ENCODE measurements at regions not wholly inside any gene's neighbourhood (a gene's known extent, or its start where the extent isn't known, plus 50 kb on each side); places are given as distances from the start of the nearest gene placed in this dataset.

DNA sequence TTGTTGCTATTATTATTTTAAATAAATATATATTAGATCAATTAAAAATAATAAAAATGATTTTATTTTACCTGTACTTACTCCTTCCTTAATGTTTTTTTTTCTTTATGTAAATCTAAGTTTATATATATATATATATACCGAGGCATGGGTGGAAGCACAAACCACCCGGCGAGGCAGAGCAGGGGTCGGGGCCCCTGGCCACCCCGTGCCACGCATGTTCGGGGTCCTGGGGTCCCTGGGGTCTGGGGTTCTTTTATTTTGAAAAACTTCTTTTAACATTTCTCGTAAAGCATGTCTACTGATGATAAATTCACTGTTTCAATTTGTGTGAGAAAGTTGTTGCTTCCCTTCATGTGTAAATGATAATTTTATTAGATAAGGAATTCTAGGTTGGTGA lies 976.1 kb downstream of the REEP3 start (continued):
- TF ChIP-seq, protein P1, sequence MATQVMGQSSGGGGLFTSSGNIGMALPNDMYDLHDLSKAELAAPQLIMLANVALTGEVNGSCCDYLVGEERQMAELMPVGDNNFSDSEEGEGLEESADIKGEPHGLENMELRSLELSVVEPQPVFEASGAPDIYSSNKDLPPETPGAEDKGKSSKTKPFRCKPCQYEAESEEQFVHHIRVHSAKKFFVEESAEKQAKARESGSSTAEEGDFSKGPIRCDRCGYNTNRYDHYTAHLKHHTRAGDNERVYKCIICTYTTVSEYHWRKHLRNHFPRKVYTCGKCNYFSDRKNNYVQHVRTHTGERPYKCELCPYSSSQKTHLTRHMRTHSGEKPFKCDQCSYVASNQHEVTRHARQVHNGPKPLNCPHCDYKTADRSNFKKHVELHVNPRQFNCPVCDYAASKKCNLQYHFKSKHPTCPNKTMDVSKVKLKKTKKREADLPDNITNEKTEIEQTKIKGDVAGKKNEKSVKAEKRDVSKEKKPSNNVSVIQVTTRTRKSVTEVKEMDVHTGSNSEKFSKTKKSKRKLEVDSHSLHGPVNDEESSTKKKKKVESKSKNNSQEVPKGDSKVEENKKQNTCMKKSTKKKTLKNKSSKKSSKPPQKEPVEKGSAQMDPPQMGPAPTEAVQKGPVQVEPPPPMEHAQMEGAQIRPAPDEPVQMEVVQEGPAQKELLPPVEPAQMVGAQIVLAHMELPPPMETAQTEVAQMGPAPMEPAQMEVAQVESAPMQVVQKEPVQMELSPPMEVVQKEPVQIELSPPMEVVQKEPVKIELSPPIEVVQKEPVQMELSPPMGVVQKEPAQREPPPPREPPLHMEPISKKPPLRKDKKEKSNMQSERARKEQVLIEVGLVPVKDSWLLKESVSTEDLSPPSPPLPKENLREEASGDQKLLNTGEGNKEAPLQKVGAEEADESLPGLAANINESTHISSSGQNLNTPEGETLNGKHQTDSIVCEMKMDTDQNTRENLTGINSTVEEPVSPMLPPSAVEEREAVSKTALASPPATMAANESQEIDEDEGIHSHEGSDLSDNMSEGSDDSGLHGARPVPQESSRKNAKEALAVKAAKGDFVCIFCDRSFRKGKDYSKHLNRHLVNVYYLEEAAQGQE (IDR thresholded peaks at IDR 0.05; ENCODE audit: borderline replicate concordance in 1 of 2, low read depth in 1 of 2, low read length in 2 of 2): no peak
- no peak for TF ChIP-seq SAFB2 (CRISPR knock-in tag; IDR thresholded peaks at IDR 0.05; ENCODE audit: borderline replicate concordance, low read depth)
- TF ChIP-seq GPN1 (CRISPR knock-in tag; IDR thresholded peaks at IDR 0.05; ENCODE audit: borderline replicate concordance): no peak
- TF ChIP-seq ZNF337 (CRISPR knock-in tag; IDR thresholded peaks at IDR 0.05; ENCODE audit: borderline replicate concordance, low read depth): no peak
- no peak for TF ChIP-seq ZNF816 (CRISPR knock-in tag; IDR thresholded peaks at IDR 0.05; ENCODE audit: borderline replicate concordance)
- TF ChIP-seq MIER2 (CRISPR knock-in tag; IDR thresholded peaks at IDR 0.05): no peak

DNA sequence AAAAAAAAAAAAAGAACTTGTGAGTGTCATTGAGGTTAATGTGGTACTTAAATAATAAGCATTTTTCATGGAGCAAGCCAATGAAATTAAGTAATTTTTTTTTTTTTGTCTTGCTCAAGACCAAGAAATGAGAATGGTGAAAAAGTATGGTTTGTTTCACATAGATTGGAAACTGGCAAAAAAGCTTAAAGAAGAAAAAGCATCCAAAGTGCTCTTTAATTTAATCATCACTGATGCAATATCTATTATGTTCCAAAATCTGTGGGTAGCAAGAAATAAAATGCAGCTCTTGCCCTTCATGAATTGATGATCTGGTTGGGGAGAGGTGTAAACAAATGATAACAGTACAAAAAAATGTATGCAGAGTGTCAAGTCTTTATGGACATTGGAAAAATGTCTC lies 980.6 kb downstream of the REEP3 start:
- no peak for TF ChIP-seq ZNF850 (CRISPR knock-in tag; conservative IDR thresholded peaks at IDR 0.05)
- H3K4me2 ChIP-seq (ENCODE audit: low read depth, low read length): no peak overlapping the region
- no peak overlapping the region for H3K9ac ChIP-seq (ENCODE audit: insufficient read depth, low read depth, low read length)
- no peaks in the 10 kb centered on the region for H3K4me1 ChIP-seq (ENCODE audit: insufficient read depth, low read length)
- no peaks in the 10 kb centered on the region for H3K9me3 ChIP-seq (ENCODE audit: low read length)
- no TSS peak for BruUV-seq (replicated peaks)
- in situ Hi-C loops (cut with HindIII; ENCODE audit: extremely low pct_ligation_motif_present, low pct_unique_long_range_greater_than_20kb) (no loop called here), intact Hi-C loops (cut with micrococcal nuclease; ENCODE audit: unreplicated experiment) (no loop called here)
- no peak overlapping the region for H3K4me3 ChIP-seq (replicated peaks in 1 of 3; ENCODE audit: insufficient read depth in 1 of 3, low read depth in 2 of 3, low read length in 3 of 3)
- ATAC-seq (no peak), DNase-seq (ENCODE audit: low spot score) (no peak), FAIRE-seq (no peak)
- CTCF ChIA-PET (ENCODE audit: low intra/inter-chr PET ratio, low total read pairs): no interaction called here
- no peaks in the 10 kb centered on the region for H3K79me2 ChIP-seq (ENCODE audit: insufficient read depth, low read length)
- no peaks in the 10 kb centered on the region for H4K20me1 ChIP-seq (ENCODE audit: insufficient read depth, low read length)
- no peaks in the 10 kb centered on the region for H3K27me3 ChIP-seq (ENCODE audit: control insufficient read depth in 1 of 2, insufficient read depth in 2 of 2, low read length in 2 of 2)
- H2AFZ ChIP-seq (ENCODE audit: low read length): no peak overlapping the region
- POLR2A ChIA-PET: no interaction called here
- no peak overlapping the region for H3K27ac ChIP-seq (ENCODE audit: extremely low read length, insufficient read depth, low read length)
- H3K36me3 ChIP-seq (replicated peaks in 1 of 2; ENCODE audit: control insufficient read depth in 1 of 2, insufficient read depth in 2 of 2, low read length in 2 of 2): no peaks in the 10 kb centered on the region

All from HepG2 (cell line).